Middle frontal gyrus (tissue), 1 donor: ENCODE measurements at regions not wholly inside any gene's neighbourhood (a gene's known extent, or its start where the extent isn't known, plus 50 kb on each side); places are given as distances from the start of the nearest gene placed in this dataset.
"Not testable (repeated sequence)": the region's sequence is repeated elsewhere in the genome, so short reads cannot be mapped to it uniquely, and the experiment has no call there.

Source experiments
- DNase-seq: peaks from one replicate; pipeline ENCODE4 v3.0.0-alpha.2; 2015; ENCODE audit warnings: low spot score; ENCODE audit errors: extremely low spot score

GRCh38 chr1:30229960-30230359, 493.4 kb downstream of the MATN1 start:
- DNase-seq, result no peak

- DNase-seq, result no peak
Observed at GRCh38 chr1:30229557-30229956, 493.8 kb downstream of the MATN1 start.

- DNase-seq, result no peak
Observed at GRCh38 chr1:30226648-30227047, 496.7 kb downstream of the MATN1 start.

- DNase-seq, result no peak
Observed at GRCh38 chr1:30225357-30225756, 498.0 kb downstream of the MATN1 start.

- no peak for DNase-seq
Observed at GRCh38 chr1:30219675-30220074, 503.7 kb downstream of the MATN1 start.

GRCh38 chr1:30218438-30218837, 504.9 kb downstream of the MATN1 start:
- no peak for DNase-seq

GRCh38 chr1:30216602-30217001, 506.8 kb downstream of the MATN1 start:
- no peak for DNase-seq

- DNase-seq, result no peak
Observed at GRCh38 chr1:30213936-30214335, 509.4 kb downstream of the MATN1 start.

GRCh38 chr1:30207962-30208361, 515.4 kb downstream of the MATN1 start:
- not testable (repeated sequence) for DNase-seq

- not testable (repeated sequence) for DNase-seq
Observed at GRCh38 chr1:30206631-30207030, 516.8 kb downstream of the MATN1 start.

GRCh38 chr1:30204916-30205315, 518.5 kb downstream of the MATN1 start:
- not testable (repeated sequence) for DNase-seq

GRCh38 chr1:30201015-30201414, 522.4 kb downstream of the MATN1 start:
- DNase-seq, result no peak

GRCh38 chr1:30200161-30200560, 523.2 kb downstream of the MATN1 start:
- no peak for DNase-seq

GRCh38 chr1:30199563-30199962, 523.8 kb downstream of the MATN1 start:
- no peak for DNase-seq

GRCh38 chr1:30198795-30199403, 524.5 kb downstream of the MATN1 start:
- DNase-seq, result no peak

- DNase-seq, result no peak
Observed at GRCh38 chr1:30198451-30198760, 525.0 kb downstream of the MATN1 start.

- DNase-seq, result no peak
Observed at GRCh38 chr1:30197639-30198450, 525.5 kb downstream of the MATN1 start.

GRCh38 chr1:30196872-30197638, 526.3 kb downstream of the MATN1 start:
- DNase-seq, result no peak

- DNase-seq, result no peak
Observed at GRCh38 chr1:30196457-30196856, 526.9 kb downstream of the MATN1 start.

GRCh38 chr1:30195424-30196134, 527.8 kb downstream of the MATN1 start:
- DNase-seq, result no peak

GRCh38 chr1:30194741-30195423, 528.5 kb downstream of the MATN1 start:
- no peak for DNase-seq
